Ascending aorta (tissue), 2 donors: ENCODE measurements at regions not wholly inside any gene's neighbourhood (a gene's known extent, or its start where the extent isn't known, plus 50 kb on each side); places are given as distances from the start of the nearest gene placed in this dataset.
A peak's percentile ranks its signal among the peaks of the same experiment; 100 is the strongest.

Experiments
- DNase-seq, 2 donors: peaks; one replicate each; pipeline ENCODE4 v3.0.0-alpha.2; 2019; ENCODE audit warnings: low spot score in 2 of 2
- H3K27ac ChIP-seq, 2 donors: fragments of 200-600 bp; sonication (generic); one replicate each; pipeline ENCODE4 v1.5.1; 2016 to 2017; ENCODE audit warnings: mild to moderate bottlenecking in 1 of 2
- H3K27me3 ChIP-seq: fragments of 200-600 bp; sonication (generic); one replicate; pipeline ENCODE4 v1.5.1; 2017
- H3K36me3 ChIP-seq, 2 donors: fragments of 200-600 bp; sonication (generic); one replicate each; pipeline ENCODE4 v1.5.1; 2016
- H3K4me1 ChIP-seq, 2 donors: fragments of 200-600 bp; sonication (generic); one replicate each; pipeline ENCODE4 v1.5.1; 2016 to 2017; ENCODE audit warnings: mild to moderate bottlenecking in 1 of 2
- H3K4me3 ChIP-seq, 2 donors: fragments of 200-600 bp; sonication (generic); one replicate each; pipeline ENCODE4 v1.5.1; 2016 to 2017; ENCODE audit warnings: mild to moderate bottlenecking in 1 of 2
- H3K9me3 ChIP-seq, 2 donors: fragments of 200-600 bp; sonication (generic); one replicate each; pipeline ENCODE4 v1.5.1; 2016
- CTCF ChIP-seq, 3 experiments: fragments of 200-600 bp in 2 of 3; fragments of 450-650 bp in 1 of 3; sonication (generic) in 2 of 3; IDR thresholded peaks; one replicate each; pipeline ENCODE4 v1.5.1; 2016 to 2019; ENCODE audit warnings: antibody characterized with exemption in 3 of 3, mild to moderate bottlenecking in 1 of 3, moderate library complexity in 1 of 3
- intact Hi-C: fragments of 100-400 bp; cut with DNase I; formaldehyde crosslinking; loops from one replicate; pipeline ENCODE4 v1.15.1; 2023

- Histone ChIP-seq H3K9me3 (no peaks in the 10 kb centered on the region), H3K36me3 (no peaks in the 10 kb centered on the region), H3K4me3 (no peak overlapping the region), H3K4me1 (peaks cover 0 to 23% of the 10 kb centered on the region in 2 donors), H3K27me3 (no peaks in the 10 kb centered on the region), H3K27ac (peak overlapping the region in 1 of 2 donors; percentile 23)
- no peak for DNase-seq
- intact Hi-C loops, result loop anchor here (5.0 kb wide), 1 partner anchor 305 kb away; no protein-coding TSS in a partner anchor
- no peak for TF ChIP-seq CTCF (IDR thresholded peaks at IDR 0.05)
Observed at GRCh38 chr11:95456714-95457491, 225.9 kb upstream of the SESN3 start.

GRCh38 chr11:95455228-95455970 lies 224.4 kb upstream of the SESN3 start:
- no peak for TF ChIP-seq CTCF (IDR thresholded peaks at IDR 0.05)
- no peaks in the 10 kb centered on the region for H3K36me3 ChIP-seq
- no peaks in the 10 kb centered on the region for H3K27me3 ChIP-seq
- DNase-seq, result no peak
- H3K27ac ChIP-seq, result no peak overlapping the region
- H3K9me3 ChIP-seq, result no peaks in the 10 kb centered on the region
- intact Hi-C loops, result loop anchor here (5.0 kb wide), 1 partner anchor 303 kb away; no protein-coding TSS in a partner anchor
- H3K4me3 ChIP-seq, result no peak overlapping the region
- peaks cover 0 to 30% of the 10 kb centered on the region in 2 donors for H3K4me1 ChIP-seq

- peak in 1 of 2 donors; percentile 79 for DNase-seq
- Histone ChIP-seq H3K4me1 (peaks cover 0 to 17% of the 10 kb centered on the region in 2 donors), H3K36me3 (no peaks in the 10 kb centered on the region), H3K9me3 (no peaks in the 10 kb centered on the region), H3K27ac (peak overlapping the region; percentile 71 to 74), H3K4me3 (no peak overlapping the region), H3K27me3 (no peaks in the 10 kb centered on the region)
- intact Hi-C loops, result loop anchor here (2.0 to 5.0 kb wide), 3 partner anchors 124 to 249 kb away; partner anchors contain the start of gene SESN3
- TF ChIP-seq CTCF (IDR thresholded peaks at IDR 0.05), result no peak
Observed at GRCh38 chr11:95453616-95454171, 222.7 kb upstream of the SESN3 start.

- TF ChIP-seq CTCF (IDR thresholded peaks at IDR 0.05), result no peak
- intact Hi-C loops, result loop anchor here (2.0 to 5.0 kb wide), 3 partner anchors 126 to 251 kb away; partner anchors contain the start of gene SESN3
- DNase-seq, result no peak
- H3K9me3 ChIP-seq, result no peaks in the 10 kb centered on the region
- no peak overlapping the region for H3K4me3 ChIP-seq
- H3K27me3 ChIP-seq, result no peaks in the 10 kb centered on the region
- peaks cover 0 to 17% of the 10 kb centered on the region in 2 donors for H3K4me1 ChIP-seq
- peak overlapping the region in 1 of 2 donors; percentile 19 for H3K27ac ChIP-seq
- no peaks in the 10 kb centered on the region for H3K36me3 ChIP-seq
Observed at GRCh38 chr11:95451682-95452081, 220.7 kb upstream of the SESN3 start.

GRCh38 chr11:95451261-95451660 lies 220.3 kb upstream of the SESN3 start:
- Histone ChIP-seq H3K27ac (peak overlapping the region; percentile 10 to 19), H3K27me3 (no peaks in the 10 kb centered on the region), H3K4me1 (peaks cover 0 to 17% of the 10 kb centered on the region in 2 donors), H3K9me3 (no peaks in the 10 kb centered on the region), H3K36me3 (no peaks in the 10 kb centered on the region), H3K4me3 (no peak overlapping the region)
- TF ChIP-seq CTCF (IDR thresholded peaks at IDR 0.05), result no peak
- intact Hi-C loops, result loop anchor here (5.0 kb wide), 2 partner anchors 126 to 251 kb away; no protein-coding TSS in a partner anchor
- no peak for DNase-seq
